ENCODE measurements at regions not wholly inside any gene's neighbourhood (a gene's known extent, or its start where the extent isn't known, plus 50 kb on each side); places are given as distances from the start of the nearest gene placed in this dataset.

- TF ChIP-seq MAX (IDR thresholded peaks at IDR 0.05), result no peak
- TF ChIP-seq RXRA (IDR thresholded peaks at IDR 0.05), result no peak
- no peak for TF ChIP-seq RAD21 (IDR thresholded peaks at IDR 0.05)
- no peak for TF ChIP-seq REST (IDR thresholded peaks at IDR 0.05)
- no peak for TF ChIP-seq EGR1 (IDR thresholded peaks at IDR 0.05; ENCODE audit: low read depth in 2 of 2)
- no peak overlapping the region for H3K9ac ChIP-seq (ENCODE audit: low read depth in 1 of 2, low read length in 2 of 2)
- H3K36me3 ChIP-seq (ENCODE audit: control insufficient read depth in 4 of 4, insufficient read depth in 3 of 4, low read depth in 1 of 4, low read length in 3 of 4), result no peaks in the 10 kb centered on the region
- no peak overlapping the region for H3K4me3 ChIP-seq (ENCODE audit: low read depth in 1 of 3, low read length in 3 of 3)
- no peak for DNase-seq (ENCODE audit: low spot score)
- no peaks in the 10 kb centered on the region for H3K9me3 ChIP-seq (ENCODE audit: control insufficient read depth in 4 of 4, low read length in 3 of 4)
- no peak overlapping the region for H3K27ac ChIP-seq (ENCODE audit: low read depth in 1 of 2, low read length in 2 of 2)
- 72% methylated on average over 2 of the region's 2 CpGs for WGBS
- peaks cover 0 to 7% (median 3%) of the 10 kb centered on the region in 4 donors for H3K4me1 ChIP-seq (ENCODE audit: control insufficient read depth in 4 of 4, insufficient read depth in 4 of 4, low read length in 3 of 4)
- no peaks in the 10 kb centered on the region for H3K27me3 ChIP-seq (ENCODE audit: control insufficient read depth in 4 of 4, insufficient read depth in 4 of 4, low read length in 3 of 4)
Observed at GRCh38 chr1:30218438-30218837, 504.9 kb downstream of the MATN1 start.

- TF ChIP-seq HNF4A (conservative IDR thresholded peaks at IDR 0.05) (no peak), ATF3 (IDR thresholded peaks at IDR 0.05) (no peak), MAX (IDR thresholded peaks at IDR 0.05) (no peak), JUND (IDR thresholded peaks at IDR 0.05) (no peak), RAD21 (IDR thresholded peaks at IDR 0.05) (no peak), FOXA2 (IDR thresholded peaks at IDR 0.05) (no peak)
- DNase-seq (ENCODE audit: low spot score), result no peak
- peaks cover 0 to 7% (median 3%) of the 10 kb centered on the region in 4 donors for H3K4me1 ChIP-seq (ENCODE audit: control insufficient read depth in 4 of 4, insufficient read depth in 4 of 4, low read length in 3 of 4)
- H3K27ac ChIP-seq (ENCODE audit: low read depth in 1 of 2, low read length in 2 of 2), result no peak overlapping the region
- H3K4me3 ChIP-seq (ENCODE audit: low read depth in 1 of 3, low read length in 3 of 3), result no peak overlapping the region
- H3K9me3 ChIP-seq (ENCODE audit: control insufficient read depth in 4 of 4, low read length in 3 of 4), result no peaks in the 10 kb centered on the region
- no peaks in the 10 kb centered on the region for H3K27me3 ChIP-seq (ENCODE audit: control insufficient read depth in 4 of 4, insufficient read depth in 4 of 4, low read length in 3 of 4)
- H3K36me3 ChIP-seq (ENCODE audit: control insufficient read depth in 4 of 4, insufficient read depth in 3 of 4, low read depth in 1 of 4, low read length in 3 of 4), result no peaks in the 10 kb centered on the region
- WGBS, result 94% methylated on average over 7 of the region's 7 CpGs
- H3K9ac ChIP-seq (ENCODE audit: low read depth in 1 of 2, low read length in 2 of 2), result no peak overlapping the region
Observed at GRCh38 chr1:30216602-30217001, 506.8 kb downstream of the MATN1 start.

GRCh38 chr1:30213936-30214335, 509.4 kb downstream of the MATN1 start:
- no peak overlapping the region for H3K27ac ChIP-seq (ENCODE audit: low read depth in 1 of 2, low read length in 2 of 2)
- no peaks in the 10 kb centered on the region for H3K27me3 ChIP-seq (ENCODE audit: control insufficient read depth in 4 of 4, insufficient read depth in 4 of 4, low read length in 3 of 4)
- no peaks in the 10 kb centered on the region for H3K36me3 ChIP-seq (ENCODE audit: control insufficient read depth in 4 of 4, insufficient read depth in 3 of 4, low read depth in 1 of 4, low read length in 3 of 4)
- H3K4me3 ChIP-seq (ENCODE audit: low read depth in 1 of 3, low read length in 3 of 3), result no peak overlapping the region
- H3K9me3 ChIP-seq (ENCODE audit: control insufficient read depth in 4 of 4, low read length in 3 of 4), result no peaks in the 10 kb centered on the region
- 91% methylated on average over 7 of the region's 7 CpGs for WGBS
- no peaks in the 10 kb centered on the region for H3K4me1 ChIP-seq (ENCODE audit: control insufficient read depth in 4 of 4, insufficient read depth in 4 of 4, low read length in 3 of 4)
- H3K9ac ChIP-seq (ENCODE audit: low read depth in 1 of 2, low read length in 2 of 2), result no peak overlapping the region
- no peak for DNase-seq (ENCODE audit: low spot score)
- no peak for TF ChIP-seq FOXA1 (IDR thresholded peaks at IDR 0.05)
- TF ChIP-seq ZBTB33 (IDR thresholded peaks at IDR 0.05), result no peak
- no peak for TF ChIP-seq TAF1 (conservative IDR thresholded peaks at IDR 0.05)
- TF ChIP-seq NR2F2 (IDR thresholded peaks at IDR 0.05), result no peak
- TF ChIP-seq YY1 (IDR thresholded peaks at IDR 0.05), result no peak
- TF ChIP-seq ATF3 (IDR thresholded peaks at IDR 0.05), result no peak
- TF ChIP-seq FOXA2 (IDR thresholded peaks at IDR 0.05), result no peak
- no peak for TF ChIP-seq EGR1 (IDR thresholded peaks at IDR 0.05; ENCODE audit: low read depth in 2 of 2)
- no peak for TF ChIP-seq RAD21 (IDR thresholded peaks at IDR 0.05)
- TF ChIP-seq RXRA (IDR thresholded peaks at IDR 0.05), result no peak
- TF ChIP-seq GABPA (IDR thresholded peaks at IDR 0.05 in 1 of 2, conservative IDR thresholded peaks at IDR 0.05 in 1 of 2), result no peak
- no peak for TF ChIP-seq CTCF (IDR thresholded peaks at IDR 0.05; ENCODE audit: low read depth, low read length, missing input control)
